OCI-LY1 (cell line): ENCODE measurements at regions not wholly inside any gene's neighbourhood (a gene's known extent, or its start where the extent isn't known, plus 50 kb on each side); places are given as distances from the start of the nearest gene placed in this dataset.

Experiments used
- H2AFZ ChIP-seq: fragments of 200-600 bp; sonication (generic), shearing (Covaris generic); 2 replicates; pipeline ENCODE4 v1.6.0; 2014; ENCODE audit warnings: antibody characterized with exemption, mild to moderate bottlenecking, low read length
- H3F3A ChIP-seq: fragments of 200-600 bp; sonication (generic), shearing (Covaris generic); 2 replicates; pipeline ENCODE4 v1.6.0; 2014; ENCODE audit warnings: mild to moderate bottlenecking, antibody characterized with exemption, low read length, moderate library complexity; ENCODE audit not compliant: insufficient read depth
- H3K27ac ChIP-seq: fragments of 200-600 bp; sonication (generic); 2 replicates; pipeline ENCODE4 v1.5.1; 2014; ENCODE audit warnings: low read length, mixed run types, mild to moderate bottlenecking, low read depth; ENCODE audit not compliant: poor library complexity, severe bottlenecking
- H3K27me3 ChIP-seq: fragments of 200-600 bp; sonication (generic); 2 replicates; pipeline ENCODE4 v1.6.0; 2014; ENCODE audit warnings: antibody characterized with exemption, mild to moderate bottlenecking, low read length, moderate library complexity; ENCODE audit not compliant: insufficient read depth
- H3K36me3 ChIP-seq: fragments of 200-600 bp; sonication (generic); 2 replicates; pipeline ENCODE4 v1.6.1; 2014; ENCODE audit warnings: mild to moderate bottlenecking, antibody characterized with exemption, low read length, moderate library complexity, mixed read lengths; ENCODE audit not compliant: insufficient read depth
- H3K4me1 ChIP-seq: fragments of 200-600 bp; sonication (generic); 2 replicates; pipeline ENCODE4 v1.5.1; 2014; ENCODE audit warnings: mild to moderate bottlenecking, low read length, moderate library complexity; ENCODE audit not compliant: insufficient read depth, severe bottlenecking
- H3K4me2 ChIP-seq: fragments of 200-600 bp; sonication (generic), shearing (Covaris generic); 2 replicates; pipeline ENCODE4 v1.6.1; 2014; ENCODE audit warnings: low read length
- H3K4me3 ChIP-seq: fragments of 200-600 bp; sonication (generic); 2 replicates; pipeline ENCODE4 v1.5.1; 2014; ENCODE audit warnings: low read length, low read depth, mild to moderate bottlenecking, mixed read lengths; ENCODE audit not compliant: poor library complexity, severe bottlenecking
- H3K79me2 ChIP-seq: fragments of 200-600 bp; shearing (Covaris generic); 2 replicates; pipeline ENCODE4 v1.6.1; 2016; ENCODE audit warnings: mixed run types, low read length, mixed read lengths; ENCODE audit not compliant: insufficient read depth
- H3K9ac ChIP-seq: fragments of 200-600 bp; sonication (generic), shearing (Covaris generic); 2 replicates; pipeline ENCODE4 v1.6.1; 2014; ENCODE audit warnings: mild to moderate bottlenecking, low read length, mixed read lengths
- H3K9me2 ChIP-seq: fragments of 200-600 bp; sonication (generic), shearing (Covaris generic); 2 replicates; pipeline ENCODE4 v1.6.1; 2014; ENCODE audit warnings: low read depth, mild to moderate bottlenecking, low read length, mixed read lengths
- H3K9me3 ChIP-seq: fragments of 200-600 bp; shearing (Covaris generic); 2 replicates; pipeline ENCODE4 v1.6.1; 2014; ENCODE audit warnings: low read length, mixed read lengths
- H4K20me1 ChIP-seq: fragments of 200-600 bp; sonication (generic), shearing (Covaris generic); 2 replicates; pipeline ENCODE4 v1.6.0; 2016; ENCODE audit warnings: mild to moderate bottlenecking, low read length; ENCODE audit not compliant: insufficient read depth
- CTCF ChIP-seq: fragments of 200-600 bp; sonication (generic), shearing (Covaris generic); IDR thresholded peaks from 2 replicates; pipeline ENCODE4 v1.5.1; 2017; ENCODE audit warnings: mild to moderate bottlenecking, antibody characterized with exemption, low read length, moderate library complexity, mixed read lengths
- EZH2 ChIP-seq: fragments of 200-600 bp; sonication (generic), shearing (Covaris generic); IDR thresholded peaks from 2 replicates; pipeline ENCODE4 v1.8.0; 2017; ENCODE audit warnings: borderline replicate concordance, mixed run types, mild to moderate bottlenecking, antibody characterized with exemption, low read length, moderate library complexity, mixed read lengths

GRCh38 chrX:79645749-79646148 is 278.6 kb upstream of the ITM2A start:
- H3K4me1 ChIP-seq: no peaks in the 10 kb centered on the region
- H3K36me3 ChIP-seq: no peaks in the 10 kb centered on the region
- no peak overlapping the region for H3K27ac ChIP-seq
- no peaks in the 10 kb centered on the region for H3K9me3 ChIP-seq
- no peaks in the 10 kb centered on the region for H3F3A ChIP-seq
- no peaks in the 10 kb centered on the region for H3K9me2 ChIP-seq
- H3K27me3 ChIP-seq: no peaks in the 10 kb centered on the region
- no peak overlapping the region for H3K4me3 ChIP-seq
- no peak overlapping the region for H3K9ac ChIP-seq
- H3K4me2 ChIP-seq: no peak overlapping the region
- TF ChIP-seq EZH2: no peak
- TF ChIP-seq CTCF: no peak
- no peak overlapping the region for H2AFZ ChIP-seq
- no peaks in the 10 kb centered on the region for H3K79me2 ChIP-seq
- no peaks in the 10 kb centered on the region for H4K20me1 ChIP-seq

GRCh38 chrX:79631526-79631925 is 264.4 kb upstream of the ITM2A start:
- Histone ChIP-seq H4K20me1 (no peaks in the 10 kb centered on the region), H3F3A (no peaks in the 10 kb centered on the region), H3K36me3 (no peaks in the 10 kb centered on the region), H3K4me1 (no peaks in the 10 kb centered on the region), H3K27me3 (no peaks in the 10 kb centered on the region), H3K27ac (no peak overlapping the region), H3K79me2 (no peaks in the 10 kb centered on the region), H3K9me2 (no peaks in the 10 kb centered on the region), H2AFZ (no peak overlapping the region), H3K4me3 (no peak overlapping the region), H3K4me2 (no peak overlapping the region), H3K9me3 (no peaks in the 10 kb centered on the region), H3K9ac (no peak overlapping the region)
- TF ChIP-seq EZH2 (no peak), CTCF (no peak)

GRCh38 chrX:79630033-79631009 is 263.2 kb upstream of the ITM2A start:
- Histone ChIP-seq H3K4me2 (no peak overlapping the region), H3K9me3 (no peaks in the 10 kb centered on the region), H3K9ac (no peak overlapping the region), H3K9me2 (no peaks in the 10 kb centered on the region), H3K36me3 (no peaks in the 10 kb centered on the region), H4K20me1 (no peaks in the 10 kb centered on the region), H3K79me2 (no peaks in the 10 kb centered on the region), H3K4me1 (no peaks in the 10 kb centered on the region), H3F3A (no peaks in the 10 kb centered on the region), H2AFZ (no peak overlapping the region), H3K4me3 (no peak overlapping the region), H3K27me3 (no peaks in the 10 kb centered on the region), H3K27ac (no peak overlapping the region)
- TF ChIP-seq EZH2 (no peak), CTCF (no peak)
